ENCODE measurements at regions not wholly inside any gene's neighbourhood (a gene's known extent, or its start where the extent isn't known, plus 50 kb on each side); places are given as distances from the start of the nearest gene placed in this dataset.

DNA sequence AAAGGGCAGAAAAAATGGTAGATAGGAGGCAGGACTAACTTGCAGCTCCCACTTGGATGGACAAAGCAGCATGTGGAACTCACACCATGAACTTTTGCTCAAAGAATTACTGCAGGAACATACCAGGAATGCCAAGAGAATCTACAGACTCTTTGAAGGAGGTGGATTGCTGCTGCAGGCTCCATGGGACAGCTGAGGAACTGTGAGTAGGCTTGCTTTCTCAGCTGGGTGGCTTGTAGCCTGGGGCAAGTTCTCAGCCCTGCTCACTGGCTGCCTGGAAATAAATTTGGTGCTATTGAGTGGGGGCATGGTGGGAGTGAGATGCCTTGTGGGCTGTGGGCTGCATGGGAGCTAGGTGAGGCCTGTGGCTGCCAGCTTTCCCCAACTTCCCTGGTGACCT is 574.5 kb downstream of the PRELID2 start:
- no peaks in the 10 kb centered on the region for H3K9me3 ChIP-seq (ENCODE audit: control insufficient read depth, insufficient read depth, low read length)
- no peaks in the 10 kb centered on the region for H3K27me3 ChIP-seq (ENCODE audit: control insufficient read depth, insufficient read depth, low read length)
- no peaks in the 10 kb centered on the region for H3K36me3 ChIP-seq (ENCODE audit: control insufficient read depth, insufficient read depth, low read length)
- no peaks in the 10 kb centered on the region for H3K4me1 ChIP-seq (ENCODE audit: control insufficient read depth, insufficient read depth, low read length)
- no peak overlapping the region for H3K9ac ChIP-seq (ENCODE audit: low read depth, low read length)
- no peak overlapping the region for H3K4me3 ChIP-seq (ENCODE audit: low read depth, low read length)

DNA sequence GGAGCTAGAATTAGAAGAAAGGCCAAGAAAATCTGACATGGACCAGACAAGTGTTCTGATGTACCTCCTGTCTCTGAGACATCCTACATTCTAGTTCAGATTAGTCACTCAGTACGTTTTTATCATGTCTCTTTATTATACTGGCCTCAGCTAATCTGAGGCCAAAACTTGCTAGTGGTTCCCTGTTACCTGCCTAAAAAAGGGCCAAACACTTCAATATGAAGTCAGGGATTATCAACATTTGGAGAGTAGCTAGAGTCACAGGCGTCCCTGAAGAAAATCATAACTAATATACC is 587.4 kb downstream of the PRELID2 start:
- Histone ChIP-seq H3K36me3 (ENCODE audit: control insufficient read depth, insufficient read depth, low read length) (no peaks in the 10 kb centered on the region), H3K27me3 (ENCODE audit: control insufficient read depth, insufficient read depth, low read length) (no peaks in the 10 kb centered on the region), H3K4me1 (ENCODE audit: control insufficient read depth, insufficient read depth, low read length) (peaks cover 3% of the 10 kb centered on the region), H3K9me3 (ENCODE audit: control insufficient read depth, insufficient read depth, low read length) (no peaks in the 10 kb centered on the region), H3K9ac (ENCODE audit: low read depth, low read length) (no peak overlapping the region), H3K4me3 (ENCODE audit: low read depth, low read length) (no peak overlapping the region)

DNA sequence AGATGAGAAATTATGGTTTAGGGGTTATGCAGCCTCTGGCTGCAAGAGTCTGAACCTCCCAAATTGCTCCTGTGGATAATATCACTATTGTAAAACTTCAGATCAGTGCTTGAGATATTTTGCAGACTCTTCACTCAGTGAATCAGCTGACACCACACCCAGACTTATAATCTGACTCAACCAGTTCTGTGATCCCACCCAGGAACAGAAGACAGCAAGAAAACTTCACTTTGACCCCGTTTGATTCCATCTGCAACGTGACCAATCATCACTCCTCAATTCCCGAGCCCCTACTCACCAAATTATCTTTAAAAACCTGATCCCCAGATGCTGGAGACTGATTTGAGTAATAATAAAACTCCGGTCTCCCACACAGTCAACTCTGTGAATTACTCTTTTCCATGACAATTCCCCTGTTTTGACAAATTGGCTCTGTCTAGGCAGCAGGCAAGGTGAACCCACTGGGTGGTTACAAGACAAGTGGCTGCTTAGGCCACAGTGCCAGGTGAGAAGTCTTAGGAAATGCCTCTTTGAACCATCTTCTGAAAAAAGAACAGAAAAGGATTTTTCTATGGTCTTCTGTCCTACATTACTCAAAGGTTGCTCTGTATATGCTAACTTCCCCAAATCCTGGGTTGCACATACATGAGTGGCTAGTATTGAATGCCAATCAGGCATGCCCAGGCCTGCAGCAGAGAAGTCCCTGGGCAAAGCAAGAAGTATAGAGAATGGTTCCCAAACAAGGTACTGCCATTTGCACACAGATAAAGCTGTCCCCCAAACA is 588.0 kb downstream of the PRELID2 start:
- H3K4me1 ChIP-seq (ENCODE audit: control insufficient read depth, insufficient read depth, low read length) = peaks cover 3% of the 10 kb centered on the region
- H3K36me3 ChIP-seq (ENCODE audit: control insufficient read depth, insufficient read depth, low read length) = no peaks in the 10 kb centered on the region
- H3K9me3 ChIP-seq (ENCODE audit: control insufficient read depth, insufficient read depth, low read length) = no peaks in the 10 kb centered on the region
- no peak overlapping the region for H3K9ac ChIP-seq (ENCODE audit: low read depth, low read length)
- no peaks in the 10 kb centered on the region for H3K27me3 ChIP-seq (ENCODE audit: control insufficient read depth, insufficient read depth, low read length)
- H3K4me3 ChIP-seq (ENCODE audit: low read depth, low read length) = no peak overlapping the region

DNA sequence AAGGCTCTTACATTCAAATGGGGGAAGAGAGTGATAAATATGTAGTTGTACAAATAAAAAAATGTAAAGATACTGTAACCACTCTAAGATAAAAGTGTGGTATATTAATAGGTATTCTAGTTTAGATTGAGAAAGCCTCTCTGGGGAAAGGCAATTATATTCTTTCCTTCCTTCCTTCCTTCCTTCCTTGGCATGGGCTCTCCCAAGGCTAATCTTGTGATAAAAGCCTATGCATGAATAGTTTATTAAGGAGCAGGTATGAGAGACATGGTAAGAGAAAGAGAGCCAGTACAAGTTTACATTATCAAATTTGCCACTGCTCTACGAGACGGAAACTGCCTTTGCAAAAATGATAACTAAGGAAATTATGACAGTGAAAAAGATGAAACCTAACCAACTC is 588.8 kb downstream of the PRELID2 start:
- Histone ChIP-seq H3K4me3 (ENCODE audit: low read depth, low read length) (no peak overlapping the region), H3K4me1 (ENCODE audit: control insufficient read depth, insufficient read depth, low read length) (peaks cover 3% of the 10 kb centered on the region), H3K9ac (ENCODE audit: low read depth, low read length) (no peak overlapping the region), H3K36me3 (ENCODE audit: control insufficient read depth, insufficient read depth, low read length) (no peaks in the 10 kb centered on the region), H3K9me3 (ENCODE audit: control insufficient read depth, insufficient read depth, low read length) (no peaks in the 10 kb centered on the region), H3K27me3 (ENCODE audit: control insufficient read depth, insufficient read depth, low read length) (no peaks in the 10 kb centered on the region)

DNA sequence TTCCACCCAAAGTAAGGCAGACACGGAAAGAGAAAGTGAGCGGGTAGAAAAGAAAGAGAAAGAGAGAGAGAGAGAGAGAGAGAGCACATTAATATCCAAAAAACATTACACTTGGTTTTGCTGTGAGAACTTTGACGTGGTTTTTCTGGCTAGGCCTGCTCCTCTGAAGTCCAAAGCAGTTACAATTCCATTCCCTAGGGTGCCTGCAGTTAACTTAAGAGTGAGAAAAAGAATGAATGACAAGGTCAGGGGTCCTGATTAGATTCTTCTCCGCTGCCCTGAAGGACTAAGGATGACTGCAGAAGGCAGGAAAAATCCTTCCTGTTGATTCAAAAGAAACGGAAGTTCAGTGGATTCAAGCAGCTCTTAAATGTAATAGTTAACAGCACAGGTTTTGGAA is 589.8 kb downstream of the PRELID2 start:
- Histone ChIP-seq H3K9ac (ENCODE audit: low read depth, low read length) (no peak overlapping the region), H3K4me3 (ENCODE audit: low read depth, low read length) (no peak overlapping the region), H3K27me3 (ENCODE audit: control insufficient read depth, insufficient read depth, low read length) (no peaks in the 10 kb centered on the region), H3K4me1 (ENCODE audit: control insufficient read depth, insufficient read depth, low read length) (peaks cover 3% of the 10 kb centered on the region), H3K9me3 (ENCODE audit: control insufficient read depth, insufficient read depth, low read length) (no peaks in the 10 kb centered on the region), H3K36me3 (ENCODE audit: control insufficient read depth, insufficient read depth, low read length) (no peaks in the 10 kb centered on the region)

DNA sequence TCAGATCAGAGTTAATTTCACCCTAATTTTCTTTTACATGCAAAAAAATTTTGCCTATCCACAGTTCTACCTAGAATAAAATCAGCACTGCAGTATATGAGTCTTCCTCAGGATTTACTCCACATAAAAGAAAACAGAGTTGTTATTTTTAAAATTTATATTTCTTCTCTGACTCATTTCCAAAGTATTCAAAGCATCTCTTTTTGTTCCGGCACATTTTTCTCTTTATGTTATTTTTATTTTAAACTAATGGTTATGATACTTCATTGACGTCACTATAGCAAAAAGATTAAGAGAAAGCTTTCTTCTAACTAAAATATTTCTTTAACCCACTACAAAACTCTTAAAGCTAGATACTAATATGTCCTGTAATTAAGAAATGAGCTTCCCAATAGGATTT is 590.4 kb downstream of the PRELID2 start:
- Histone ChIP-seq H3K9ac (ENCODE audit: low read depth, low read length) (no peak overlapping the region), H3K9me3 (ENCODE audit: control insufficient read depth, insufficient read depth, low read length) (no peaks in the 10 kb centered on the region), H3K4me1 (ENCODE audit: control insufficient read depth, insufficient read depth, low read length) (peaks cover 3% of the 10 kb centered on the region), H3K36me3 (ENCODE audit: control insufficient read depth, insufficient read depth, low read length) (no peaks in the 10 kb centered on the region), H3K4me3 (ENCODE audit: low read depth, low read length) (no peak overlapping the region), H3K27me3 (ENCODE audit: control insufficient read depth, insufficient read depth, low read length) (no peaks in the 10 kb centered on the region)

DNA sequence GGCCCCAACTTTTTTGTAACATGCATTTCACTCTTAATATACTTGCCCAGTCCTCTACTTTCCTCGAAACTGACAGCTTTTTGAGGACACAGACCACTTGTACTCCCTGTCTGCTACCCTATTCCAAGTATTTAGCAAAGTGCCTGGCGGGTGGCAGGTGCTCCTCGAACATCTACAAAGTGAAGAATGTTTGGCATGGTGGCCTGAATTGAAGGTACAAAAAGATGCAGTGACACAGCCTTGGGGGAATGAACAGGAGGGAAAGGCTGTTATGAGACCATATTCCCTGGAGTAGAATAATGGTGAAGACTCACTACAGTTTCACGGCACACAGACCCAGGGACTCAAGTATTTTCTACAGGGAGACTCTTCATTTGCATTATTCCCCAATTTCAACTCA is 590.9 kb downstream of the PRELID2 start:
- no peak overlapping the region for H3K4me3 ChIP-seq (ENCODE audit: low read depth, low read length)
- peaks cover 3% of the 10 kb centered on the region for H3K4me1 ChIP-seq (ENCODE audit: control insufficient read depth, insufficient read depth, low read length)
- no peak overlapping the region for H3K9ac ChIP-seq (ENCODE audit: low read depth, low read length)
- H3K9me3 ChIP-seq (ENCODE audit: control insufficient read depth, insufficient read depth, low read length) = no peaks in the 10 kb centered on the region
- H3K36me3 ChIP-seq (ENCODE audit: control insufficient read depth, insufficient read depth, low read length) = no peaks in the 10 kb centered on the region
- no peaks in the 10 kb centered on the region for H3K27me3 ChIP-seq (ENCODE audit: control insufficient read depth, insufficient read depth, low read length)

DNA sequence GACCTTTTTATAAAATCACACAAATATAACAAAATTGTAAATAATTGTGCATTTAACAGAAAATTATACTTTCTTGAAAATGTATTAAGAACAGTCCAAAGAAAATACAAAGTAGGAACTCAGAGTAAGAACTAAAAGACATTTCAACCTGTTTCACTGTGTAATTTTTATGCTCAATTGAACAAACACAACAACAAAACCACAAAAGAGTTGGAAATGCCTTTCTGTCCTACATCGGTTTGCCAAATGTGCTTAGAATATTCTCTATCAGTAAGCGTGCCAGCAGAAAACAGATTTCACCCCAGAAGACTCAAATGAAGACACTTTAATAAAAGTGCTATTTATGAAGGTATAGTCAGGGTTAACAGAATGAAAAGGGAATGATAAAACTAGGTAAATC is 592.1 kb downstream of the PRELID2 start:
- Histone ChIP-seq H3K4me3 (ENCODE audit: low read depth, low read length) (no peak overlapping the region), H3K9me3 (ENCODE audit: control insufficient read depth, insufficient read depth, low read length) (no peaks in the 10 kb centered on the region), H3K4me1 (ENCODE audit: control insufficient read depth, insufficient read depth, low read length) (peaks cover 3% of the 10 kb centered on the region), H3K36me3 (ENCODE audit: control insufficient read depth, insufficient read depth, low read length) (no peaks in the 10 kb centered on the region), H3K27me3 (ENCODE audit: control insufficient read depth, insufficient read depth, low read length) (no peaks in the 10 kb centered on the region), H3K9ac (ENCODE audit: low read depth, low read length) (no peak overlapping the region)

DNA sequence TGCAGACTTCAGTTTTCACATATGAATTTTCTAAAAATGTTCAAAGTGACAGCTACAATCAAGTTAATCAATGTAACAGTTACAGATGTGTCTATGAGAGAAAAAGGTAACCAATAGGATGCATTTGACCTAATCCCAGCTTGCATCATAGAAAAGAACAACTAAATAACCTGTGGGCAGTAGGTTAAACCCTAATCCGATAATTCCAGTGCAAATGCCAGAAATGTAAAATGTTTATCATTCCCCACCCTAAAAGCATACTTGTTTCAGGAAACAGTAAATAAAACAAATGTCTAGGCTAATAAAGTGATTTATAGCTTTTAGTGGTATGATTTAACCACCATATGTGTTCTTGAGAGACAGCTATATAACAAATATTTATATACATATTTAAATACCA is 592.6 kb downstream of the PRELID2 start:
- Histone ChIP-seq H3K4me1 (ENCODE audit: control insufficient read depth, insufficient read depth, low read length) (peaks cover 3% of the 10 kb centered on the region), H3K36me3 (ENCODE audit: control insufficient read depth, insufficient read depth, low read length) (no peaks in the 10 kb centered on the region), H3K27me3 (ENCODE audit: control insufficient read depth, insufficient read depth, low read length) (no peaks in the 10 kb centered on the region), H3K9me3 (ENCODE audit: control insufficient read depth, insufficient read depth, low read length) (no peaks in the 10 kb centered on the region), H3K9ac (ENCODE audit: low read depth, low read length) (no peak overlapping the region), H3K4me3 (ENCODE audit: low read depth, low read length) (no peak overlapping the region)

DNA sequence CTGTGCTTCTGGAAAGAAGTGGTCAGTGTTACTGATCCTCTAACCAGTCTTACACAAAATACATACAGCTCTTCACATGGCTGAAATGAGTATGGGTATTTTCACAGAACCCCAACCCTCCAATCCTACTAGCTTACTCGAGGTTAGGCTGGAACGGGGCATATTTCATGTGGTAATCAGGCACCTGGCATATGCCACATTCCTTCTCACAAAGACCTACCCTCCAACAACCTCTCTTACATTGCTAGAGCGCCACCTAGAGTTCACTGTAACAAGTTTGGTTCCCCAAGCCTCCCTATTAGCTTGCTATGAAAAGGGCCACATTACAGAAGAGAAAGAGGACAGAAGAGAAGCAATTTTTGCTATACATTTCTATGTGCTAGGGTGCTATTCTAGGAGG is 597.3 kb downstream of the PRELID2 start:
- Histone ChIP-seq H3K4me1 (ENCODE audit: control insufficient read depth, insufficient read depth, low read length) (no peaks in the 10 kb centered on the region), H3K9ac (ENCODE audit: low read depth, low read length) (no peak overlapping the region), H3K27me3 (ENCODE audit: control insufficient read depth, insufficient read depth, low read length) (no peaks in the 10 kb centered on the region), H3K4me3 (ENCODE audit: low read depth, low read length) (no peak overlapping the region), H3K36me3 (ENCODE audit: control insufficient read depth, insufficient read depth, low read length) (no peaks in the 10 kb centered on the region), H3K9me3 (ENCODE audit: control insufficient read depth, insufficient read depth, low read length) (no peaks in the 10 kb centered on the region)

DNA sequence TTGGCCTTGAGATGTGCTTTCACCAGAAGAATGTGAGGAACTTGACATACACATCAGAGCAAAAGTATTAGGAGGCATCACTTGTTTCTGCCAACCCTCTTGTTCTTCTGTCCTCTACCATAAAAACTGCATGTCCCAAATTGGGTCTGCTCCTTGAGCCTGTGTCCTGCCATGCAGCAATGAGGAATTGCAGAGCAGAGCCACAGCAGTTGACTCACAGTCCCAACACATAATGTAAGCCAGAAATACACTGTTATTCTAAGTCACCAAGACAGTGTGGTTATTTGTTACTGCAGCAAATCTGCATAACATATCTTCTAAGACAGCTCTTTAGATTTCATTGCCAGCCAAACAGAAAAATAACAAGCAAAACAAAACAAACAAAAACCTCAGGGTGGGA is 598.2 kb downstream of the PRELID2 start:
- Histone ChIP-seq H3K4me3 (ENCODE audit: low read depth, low read length) (no peak overlapping the region), H3K36me3 (ENCODE audit: control insufficient read depth, insufficient read depth, low read length) (no peaks in the 10 kb centered on the region), H3K27me3 (ENCODE audit: control insufficient read depth, insufficient read depth, low read length) (no peaks in the 10 kb centered on the region), H3K4me1 (ENCODE audit: control insufficient read depth, insufficient read depth, low read length) (no peaks in the 10 kb centered on the region), H3K9ac (ENCODE audit: low read depth, low read length) (no peak overlapping the region), H3K9me3 (ENCODE audit: control insufficient read depth, insufficient read depth, low read length) (no peaks in the 10 kb centered on the region)

DNA sequence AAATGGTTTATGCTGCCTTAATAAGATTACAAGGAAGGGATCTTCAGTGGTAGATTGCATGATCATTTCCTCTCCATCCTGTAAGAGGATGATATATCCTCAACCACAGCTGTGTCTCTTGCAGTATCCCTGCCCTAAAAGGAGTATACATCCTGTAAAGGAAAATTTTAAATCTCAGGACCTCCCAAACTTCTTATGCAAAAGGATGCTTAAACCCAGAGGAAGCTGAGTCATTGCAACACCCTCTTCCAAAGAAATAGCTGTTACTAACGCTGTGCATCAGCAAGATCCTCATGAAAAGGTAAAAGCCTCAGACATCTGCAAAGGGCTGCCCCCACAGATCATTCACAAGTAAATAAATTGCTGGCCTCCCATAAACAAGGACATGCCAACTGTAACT is 599.0 kb downstream of the PRELID2 start:
- no peak overlapping the region for H3K4me3 ChIP-seq (ENCODE audit: low read depth, low read length)

More for the DNA sequence above, 599.0 kb downstream of the PRELID2 start:
- H3K9ac ChIP-seq (ENCODE audit: low read depth, low read length) = no peak overlapping the region
- H3K27me3 ChIP-seq (ENCODE audit: control insufficient read depth, insufficient read depth, low read length) = no peaks in the 10 kb centered on the region
- no peaks in the 10 kb centered on the region for H3K9me3 ChIP-seq (ENCODE audit: control insufficient read depth, insufficient read depth, low read length)
- no peaks in the 10 kb centered on the region for H3K36me3 ChIP-seq (ENCODE audit: control insufficient read depth, insufficient read depth, low read length)
- H3K4me1 ChIP-seq (ENCODE audit: control insufficient read depth, insufficient read depth, low read length) = no peaks in the 10 kb centered on the region
